Natural killer cell (primary cell): ENCODE measurements at regions not wholly inside any gene's neighbourhood (a gene's known extent, or its start where the extent isn't known, plus 50 kb on each side); places are given as distances from the start of the nearest gene placed in this dataset.
A peak's percentile ranks its signal among the peaks of the same experiment; 100 is the strongest.
"Not testable (repeated sequence)": the region's sequence is repeated elsewhere in the genome, so short reads cannot be mapped to it uniquely, and the experiment has no call there.

Source experiments
- ATAC-seq, 3 donors: fragments of 150-1000 bp in 2 of 3; fragments of 200-7000 bp in 1 of 3; cut with Tn5 transposase; 1 replicate in 1 of 3; 2 replicates in 2 of 3; pipeline ENCODE4 v1.10.0; 2021; ENCODE audit warnings: mild to moderate bottlenecking in 2 of 3, moderate library complexity in 2 of 3
- DNase-seq, 2 donors: peaks; one replicate each; pipeline versions ENCODE4 v3.0.0 to v3.0.0-alpha.2; 2013 to 2021; ENCODE audit warnings: mixed read lengths in 1 of 2
- H3K27ac ChIP-seq: one replicate; pipeline ENCODE4 v1.5.1; 2013; ENCODE audit warnings: mild to moderate bottlenecking, low read length
- H3K27me3 ChIP-seq: one replicate; pipeline ENCODE4 v1.6.1; 2013; ENCODE audit warnings: low read length; ENCODE audit not compliant: control insufficient read depth, insufficient read depth
- H3K36me3 ChIP-seq: one replicate; pipeline ENCODE4 v1.6.1; 2013; ENCODE audit warnings: low read length; ENCODE audit not compliant: control insufficient read depth, insufficient read depth
- H3K4me1 ChIP-seq: one replicate; pipeline ENCODE4 v1.6.1; 2013; ENCODE audit warnings: low read length; ENCODE audit not compliant: control insufficient read depth, insufficient read depth
- H3K4me3 ChIP-seq: one replicate; pipeline ENCODE4 v1.5.1; 2013; ENCODE audit warnings: low read length
- H3K9me3 ChIP-seq: one replicate; pipeline ENCODE4 v1.6.1; 2013; ENCODE audit warnings: low read length; ENCODE audit not compliant: control insufficient read depth, insufficient read depth
- H3K27ac Mint-ChIP-seq, 2 donors: one replicate each; pipeline ENCODE4 v1.8.0; 2022; ENCODE audit warnings: mild to moderate bottlenecking in 2 of 2, mixed read lengths in 2 of 2, moderate library complexity in 1 of 2
- H3K27me3 Mint-ChIP-seq, 2 donors: one replicate each; pipeline ENCODE4 v1.8.0; 2022; ENCODE audit warnings: low read depth in 2 of 2, mixed read lengths in 2 of 2
- H3K36me3 Mint-ChIP-seq: one replicate; pipeline ENCODE4 v1.8.0; 2022; ENCODE audit warnings: mixed read lengths
- H3K4me1 Mint-ChIP-seq, 2 donors: one replicate each; pipeline ENCODE4 v1.8.0; 2022; ENCODE audit warnings: mixed read lengths in 2 of 2
- H3K4me3 Mint-ChIP-seq: one replicate; pipeline ENCODE4 v1.8.0; 2022; ENCODE audit warnings: mild to moderate bottlenecking, moderate library complexity, mixed read lengths
- H3K9me3 Mint-ChIP-seq, 2 donors: one replicate each; pipeline ENCODE4 v1.8.0; 2022; ENCODE audit warnings: mixed read lengths in 2 of 2
- CTCF ChIP-seq: fragments of 200-600 bp; IDR thresholded peaks from one replicate; pipeline ENCODE4 v1.8.0; 2022; ENCODE audit warnings: antibody characterized with exemption
- whole genome bisulfite sequencing: methylation state at CpG from one replicate; pipeline ENCODE4 v1.1.7; 2013; ENCODE audit warnings: missing lambda C conversion rate; ENCODE audit not compliant: insufficient coverage; 5-methylcytosine and 5-hydroxymethylcytosine counted together
- intact Hi-C: fragments of 100-400 bp; cut with micrococcal nuclease; formaldehyde crosslinking; loops from one replicate; pipeline ENCODE4 v1.14.2; 2022

- no peak for TF ChIP-seq CTCF
- Histone ChIP-seq H3K4me1 (peaks cover 40% of the 10 kb centered on the region), H3K9me3 (no peaks in the 10 kb centered on the region), H3K4me3 (no peak overlapping the region), H3K27ac (peak overlapping the region; percentile 73), H3K36me3 (no peaks in the 10 kb centered on the region), H3K27me3 (no peaks in the 10 kb centered on the region)
- H3K9me3 Mint-ChIP-seq, result no peaks in the 10 kb centered on the region
- peak; percentile 14 to 21 for DNase-seq
- 32% methylated on average over 8 of the region's 8 CpGs for WGBS
- peak overlapping the region; percentile 82 for H3K4me3 Mint-ChIP-seq
- peak; percentile 74 to 87 (median 74) for ATAC-seq
- no peaks in the 10 kb centered on the region for H3K27me3 Mint-ChIP-seq
- intact Hi-C loops, result loop anchor here (2.0 kb wide), 1 partner anchor 65 kb away; no protein-coding TSS in a partner anchor
- peak overlapping the region; percentile 86 for H3K27ac Mint-ChIP-seq
- no peaks in the 10 kb centered on the region for H3K36me3 Mint-ChIP-seq
- H3K4me1 Mint-ChIP-seq, result peaks cover 47 to 62% of the 10 kb centered on the region in 2 donors
These were observed 777.2 kb downstream of the UQCRFS1 start for GRCh38 chr19:28435551-28436271.

- intact Hi-C loops, H3K27me3 Mint-ChIP-seq, H3K4me3 ChIP-seq, ATAC-seq, H3K9me3 Mint-ChIP-seq, H3K27ac ChIP-seq, H3K27me3 ChIP-seq, H3K9me3 ChIP-seq, H3K36me3 Mint-ChIP-seq, DNase-seq, H3K36me3 ChIP-seq: not testable (repeated sequence)
- H3K27ac Mint-ChIP-seq, result peak overlapping the region; percentile 86
- 70% methylated on average over 9 of the region's 9 CpGs for WGBS
- H3K4me3 Mint-ChIP-seq, result peak overlapping the region; percentile 82
- peaks cover 52 to 67% of the 10 kb centered on the region in 2 donors for H3K4me1 Mint-ChIP-seq
- H3K4me1 ChIP-seq, result peaks cover 40% of the 10 kb centered on the region
These were observed 778.2 kb downstream of the UQCRFS1 start for GRCh38 chr19:28434794-28435193.

- H3K36me3 Mint-ChIP-seq, H3K27me3 Mint-ChIP-seq, H3K9me3 ChIP-seq, H3K9me3 Mint-ChIP-seq, intact Hi-C loops, H3K27me3 ChIP-seq, ATAC-seq, H3K4me3 ChIP-seq, DNase-seq, H3K36me3 ChIP-seq, H3K27ac ChIP-seq: not testable (repeated sequence)
- Mint-ChIP-seq H3K4me3 (peak overlapping the region; percentile 82), H3K27ac (peak overlapping the region; percentile 86), H3K4me1 (peaks cover 53 to 69% of the 10 kb centered on the region in 2 donors)
- WGBS, result 90% methylated on average over 5 of the region's 5 CpGs
- H3K4me1 ChIP-seq, result peaks cover 40% of the 10 kb centered on the region
These were observed 778.6 kb downstream of the UQCRFS1 start for GRCh38 chr19:28434365-28434764.

GRCh38 chr19:28433166-28433565 is 779.8 kb downstream of the UQCRFS1 start:
- ATAC-seq, H3K27me3 ChIP-seq, H3K9me3 Mint-ChIP-seq, H3K27me3 Mint-ChIP-seq, intact Hi-C loops, H3K36me3 ChIP-seq, H3K4me3 ChIP-seq, DNase-seq, H3K27ac ChIP-seq, H3K36me3 Mint-ChIP-seq, H3K9me3 ChIP-seq: not testable (repeated sequence)
- H3K4me1 ChIP-seq, result peaks cover 40% of the 10 kb centered on the region
- WGBS, result 93% methylated on average over 3 of the region's 4 CpGs
- Mint-ChIP-seq H3K27ac (peak overlapping the region in 1 of 2 donors; percentile 86), H3K4me3 (peak overlapping the region; percentile 7), H3K4me1 (peaks cover 49 to 64% of the 10 kb centered on the region in 2 donors)

GRCh38 chr19:28430214-28430613 is 782.7 kb downstream of the UQCRFS1 start:
- no peak for ATAC-seq
- H3K9me3 ChIP-seq, result no peaks in the 10 kb centered on the region
- Mint-ChIP-seq H3K9me3 (no peaks in the 10 kb centered on the region), H3K4me1 (peaks cover 32 to 54% of the 10 kb centered on the region in 2 donors), H3K27me3 (no peaks in the 10 kb centered on the region), H3K36me3 (no peaks in the 10 kb centered on the region), H3K27ac (no peak overlapping the region), H3K4me3 (no peak overlapping the region)
- peaks cover 18% of the 10 kb centered on the region for H3K4me1 ChIP-seq
- no peak for DNase-seq
- H3K4me3 ChIP-seq, result no peak overlapping the region
- intact Hi-C loops, result no loop called here
- TF ChIP-seq CTCF, result no peak
- no peaks in the 10 kb centered on the region for H3K27me3 ChIP-seq
- H3K27ac ChIP-seq, result no peak overlapping the region
- H3K36me3 ChIP-seq, result no peaks in the 10 kb centered on the region
- WGBS, result 86% methylated on average over 1 of the region's 2 CpGs
